Fibroblast of peridontal ligament (primary cell): ENCODE measurements at regions not wholly inside any gene's neighbourhood (a gene's known extent, or its start where the extent isn't known, plus 50 kb on each side); places are given as distances from the start of the nearest gene placed in this dataset.

Experiments
- DNase-seq: peaks from one replicate; pipeline ENCODE4 v3.0.0-alpha.2; 2010; ENCODE audit errors: extremely low read depth

DNA sequence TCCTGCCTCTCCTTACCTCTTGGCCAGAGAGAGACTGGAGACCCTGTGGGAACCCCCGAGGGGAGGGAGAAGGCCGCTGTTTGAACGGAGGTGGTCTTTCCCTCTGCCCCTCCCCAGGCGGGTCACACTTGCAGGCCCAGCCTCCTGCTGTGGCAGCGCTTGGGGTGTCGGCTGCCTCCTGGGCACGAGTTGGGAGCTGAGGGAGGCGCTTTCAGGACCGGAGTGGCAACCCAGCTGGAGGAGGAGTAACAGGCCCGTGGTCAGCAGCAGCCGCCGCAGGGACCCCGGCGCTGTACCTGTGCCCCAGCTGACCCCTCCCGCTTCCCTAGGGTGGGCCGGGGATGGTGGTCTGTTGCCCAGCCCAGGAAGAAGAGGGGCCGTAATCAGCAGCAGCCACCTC is 278.3 kb downstream of the SEC14L1 start:
- no peak for DNase-seq

DNA sequence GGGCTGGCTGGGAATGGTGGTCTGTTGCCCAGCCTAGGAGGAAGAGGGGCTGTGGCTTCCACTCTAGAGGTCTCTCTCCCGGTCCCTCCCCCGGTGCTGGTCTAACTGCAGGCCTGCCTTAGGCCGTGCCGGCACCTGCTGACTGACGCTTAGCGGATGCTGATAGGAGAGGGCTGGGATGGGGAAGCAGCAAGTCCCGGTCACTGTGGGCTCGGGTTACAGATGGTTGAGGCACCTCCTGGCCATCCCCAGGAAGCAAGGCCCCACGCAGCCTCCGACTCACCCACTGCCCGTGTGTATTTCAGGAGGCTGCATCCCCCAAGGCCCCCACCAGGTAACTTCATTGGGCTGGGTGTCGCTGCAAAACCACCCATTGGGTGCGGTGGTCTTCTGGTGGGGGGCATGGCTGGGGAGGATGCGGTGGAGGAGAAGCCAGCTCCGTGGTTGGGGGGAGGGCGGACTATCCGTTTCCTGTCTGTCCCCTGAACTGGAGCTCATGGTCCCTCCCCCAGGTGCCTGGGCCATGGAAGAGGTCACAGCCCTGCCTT is 278.9 kb downstream of the SEC14L1 start:
- DNase-seq = no peak

DNA sequence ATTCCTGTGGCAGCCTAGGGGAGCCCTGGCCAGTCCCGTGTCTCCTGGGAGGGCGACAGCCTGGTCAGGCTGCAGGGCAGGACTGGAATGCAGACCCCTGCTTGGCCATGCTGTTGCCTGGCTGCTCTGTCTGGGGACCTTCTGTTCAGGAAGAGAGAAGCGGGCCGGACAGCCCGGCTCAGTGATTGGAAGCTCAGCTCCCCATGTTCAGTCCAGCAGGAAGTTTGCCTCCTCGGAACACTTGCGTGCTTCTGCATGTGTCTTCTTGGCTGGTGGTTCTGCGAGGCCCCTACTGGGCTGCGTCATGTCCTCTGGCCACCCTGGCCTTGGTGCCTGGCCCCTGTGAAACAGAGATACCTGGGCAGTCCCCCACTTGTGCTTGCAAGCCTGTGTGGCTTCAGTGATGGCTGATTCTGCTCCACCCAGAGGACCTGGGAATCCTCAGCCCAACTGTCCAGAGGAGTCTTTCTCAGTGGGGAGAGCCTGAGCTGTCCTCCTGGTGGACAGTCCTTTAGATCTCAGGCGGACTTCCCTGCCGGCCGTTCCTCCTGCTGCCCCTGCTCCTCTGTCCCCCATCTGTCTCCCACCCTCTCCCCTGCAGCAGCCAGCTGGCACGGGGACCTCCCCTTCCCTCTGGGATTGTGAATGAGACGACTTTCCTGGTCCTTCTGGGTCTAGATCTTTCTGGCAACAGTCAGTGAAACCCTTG is 279.5 kb downstream of the SEC14L1 start:
- no peak for DNase-seq

DNA sequence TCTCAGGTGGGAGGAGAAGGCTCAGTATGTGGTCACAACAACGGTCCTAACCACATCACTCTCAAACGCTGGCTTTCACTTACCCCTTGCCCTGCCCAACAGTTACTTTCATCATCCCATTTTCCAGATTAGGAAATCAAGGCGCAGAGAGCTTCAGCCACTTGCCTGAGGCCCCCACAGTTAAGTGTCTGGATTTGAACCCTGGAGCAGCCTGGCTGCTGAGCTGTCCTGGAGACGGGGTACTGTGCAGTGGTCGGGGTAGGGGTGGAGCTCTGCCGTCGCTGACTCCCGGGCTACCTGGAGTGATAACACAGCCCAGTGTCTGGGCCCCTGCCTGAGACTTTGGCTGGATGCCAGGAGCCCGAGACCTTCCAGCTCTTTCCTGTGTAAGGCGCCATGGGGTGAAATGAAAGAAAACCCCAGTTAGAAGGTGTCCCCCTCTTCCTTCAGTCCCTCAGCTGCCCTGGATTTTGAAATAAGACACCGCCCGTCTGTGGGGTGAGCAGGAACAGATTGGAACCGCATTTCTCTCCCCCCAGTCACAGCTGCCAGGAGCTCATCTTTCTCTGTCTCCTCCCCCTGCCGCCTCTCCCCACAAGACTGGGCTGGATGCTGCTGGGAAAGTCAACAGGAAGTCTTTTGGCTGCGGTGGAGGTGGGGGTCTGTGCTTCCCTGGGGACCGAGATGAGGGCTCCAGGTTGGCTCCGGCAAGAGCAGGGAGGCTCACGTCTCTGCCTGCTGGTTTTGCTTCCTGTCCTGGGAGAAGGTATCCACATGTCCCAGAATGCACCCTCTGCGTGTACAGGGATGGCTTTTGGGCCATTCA is 280.2 kb downstream of the SEC14L1 start:
- DNase-seq = peak; percentile 75

DNA sequence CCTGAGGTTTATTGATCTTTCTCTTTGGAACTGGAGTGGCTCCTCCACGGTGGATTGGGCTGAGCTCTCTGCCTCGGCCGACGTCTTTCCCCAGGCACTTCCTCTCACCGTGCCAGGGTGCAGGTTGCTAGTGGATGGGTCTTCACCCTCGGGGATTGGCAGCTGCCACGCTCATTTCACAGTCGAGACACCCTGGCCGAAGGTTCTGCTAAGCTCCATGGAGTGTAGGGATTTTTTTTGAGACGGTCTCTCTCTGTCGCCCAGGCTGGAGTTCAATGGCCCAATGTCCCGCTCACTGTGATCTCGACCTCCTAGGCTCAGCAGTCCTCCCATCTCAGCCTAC is 280.8 kb downstream of the SEC14L1 start:
- no peak for DNase-seq

DNA sequence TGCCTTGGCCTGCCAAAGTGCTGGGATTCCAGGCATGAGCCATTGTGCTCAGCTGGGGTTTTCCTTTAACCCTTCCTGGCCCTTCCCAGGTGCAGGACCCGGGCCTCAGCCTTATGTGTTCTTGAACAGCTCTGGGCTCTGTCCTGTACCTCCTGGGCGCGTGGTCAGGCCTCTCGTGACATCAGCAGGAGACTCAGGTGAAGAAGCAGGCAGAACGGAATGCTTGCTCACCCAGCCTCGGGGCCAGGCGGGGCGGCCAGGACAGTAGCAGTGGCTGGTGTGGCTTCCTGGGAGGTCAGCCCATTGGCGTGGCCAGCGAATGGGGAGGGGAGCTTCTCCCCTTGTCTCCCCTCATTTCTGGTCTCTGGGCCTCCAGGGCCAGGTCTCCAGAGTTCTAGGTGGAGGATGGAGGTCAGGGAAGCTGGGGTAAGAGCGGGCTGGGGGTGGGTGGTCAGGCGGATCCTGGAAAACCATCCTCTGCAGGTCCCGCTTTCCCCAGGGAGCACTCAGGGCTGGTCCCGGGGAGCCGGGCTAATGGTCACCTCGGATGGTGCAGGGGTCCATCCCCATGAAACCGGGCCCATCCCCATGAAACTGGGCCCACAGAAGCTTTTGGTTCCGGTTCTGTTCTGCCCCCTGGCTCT is 281.5 kb downstream of the SEC14L1 start:
- no peak for DNase-seq

DNA sequence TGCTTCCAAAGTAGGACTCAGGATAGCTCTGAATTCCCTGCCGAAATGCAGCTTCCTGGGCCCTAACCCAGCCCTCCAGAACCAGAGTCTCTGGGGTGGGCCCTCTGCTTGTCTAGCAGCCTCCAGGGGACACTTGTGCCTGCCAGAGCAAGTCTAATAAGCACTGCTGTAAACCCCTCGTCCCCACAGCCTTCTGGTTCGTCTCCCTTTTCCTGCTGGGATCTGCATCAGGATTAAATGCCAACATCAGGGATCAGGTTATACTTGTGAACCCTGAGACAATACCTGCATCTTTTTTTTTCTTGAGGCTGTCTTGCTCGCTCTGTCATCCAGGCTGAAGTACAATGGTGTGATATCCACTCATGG is 282.0 kb downstream of the SEC14L1 start:
- no peak for DNase-seq

DNA sequence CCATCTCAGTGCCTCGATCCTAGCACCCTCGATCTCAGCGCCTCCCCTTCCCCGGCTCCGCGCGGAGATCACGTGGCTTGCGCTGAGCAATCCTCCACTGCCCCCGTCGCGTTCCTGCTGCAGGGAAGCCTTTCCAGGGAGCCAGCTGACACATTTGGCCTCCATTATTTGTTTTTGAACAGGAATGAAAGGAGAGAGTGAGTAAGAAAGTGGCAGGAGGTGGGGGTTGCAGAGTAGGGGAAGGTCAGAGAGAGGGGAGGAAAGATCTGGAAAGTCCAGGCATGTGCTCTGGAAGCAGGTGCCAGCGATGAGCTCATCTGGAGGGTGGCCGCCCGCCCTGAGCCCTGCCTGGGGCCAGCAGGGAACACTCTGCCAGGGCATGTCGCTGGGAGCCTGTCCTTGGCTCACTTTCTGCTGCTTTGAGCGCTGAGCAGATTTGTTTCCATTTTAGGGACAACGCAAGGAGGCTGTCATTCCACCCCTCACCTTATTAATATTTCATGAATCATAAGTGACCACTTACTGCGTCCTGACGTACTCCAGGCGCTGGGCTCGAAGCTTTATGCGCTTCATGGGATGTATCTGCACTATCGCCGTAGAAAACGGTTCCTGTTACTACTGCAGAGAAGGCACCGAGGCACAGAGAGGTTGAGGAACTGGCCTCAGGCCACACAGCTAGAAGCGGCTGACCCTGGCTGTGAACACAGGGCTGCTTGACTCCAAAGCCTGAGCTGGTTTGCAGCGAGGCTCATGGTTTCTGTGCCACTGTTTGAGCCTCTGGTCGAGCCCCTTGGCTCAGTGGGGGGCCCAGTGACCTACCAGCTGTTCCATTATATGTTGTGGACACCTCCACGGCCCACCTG is 283.1 kb downstream of the SEC14L1 start:
- DNase-seq = peak; percentile 89

DNA sequence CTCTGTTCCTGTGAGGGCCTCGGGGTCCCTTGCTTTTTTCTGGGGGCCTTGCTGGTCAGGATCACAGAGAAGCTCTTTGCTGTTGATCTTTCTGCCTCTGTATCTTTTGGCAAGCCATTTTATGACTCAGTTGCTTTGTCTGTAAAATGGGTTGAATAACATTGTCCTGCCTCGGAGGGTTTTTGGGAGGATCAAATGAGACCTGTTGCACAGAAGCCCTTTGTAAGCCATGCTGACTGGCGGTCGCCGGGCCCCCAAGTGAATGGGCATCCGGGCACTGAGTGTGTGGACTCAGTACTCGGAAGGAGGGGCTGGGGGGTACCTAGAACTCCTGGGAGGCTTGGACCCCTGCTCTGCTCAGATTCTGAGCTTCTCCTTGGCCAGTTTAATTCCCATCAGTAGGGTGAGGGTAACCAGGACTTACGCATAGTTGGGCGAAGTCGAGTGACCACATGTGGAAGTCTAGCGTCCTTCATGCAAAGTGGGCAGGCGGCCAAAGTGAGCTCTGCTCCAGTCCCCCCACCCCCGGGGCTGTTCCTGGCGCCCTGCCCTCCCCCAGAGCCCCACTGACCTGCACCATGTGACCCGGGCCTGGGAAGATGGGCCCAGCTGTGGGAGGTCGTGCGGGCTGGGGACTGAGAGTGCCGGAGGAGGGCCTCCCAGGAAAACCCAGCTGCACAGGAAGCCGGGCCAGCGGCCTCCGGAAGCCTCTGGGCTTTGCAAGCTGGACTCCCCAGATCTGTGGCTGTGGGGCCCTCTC is 284.0 kb downstream of the SEC14L1 start:
- DNase-seq = peak; percentile 90

DNA sequence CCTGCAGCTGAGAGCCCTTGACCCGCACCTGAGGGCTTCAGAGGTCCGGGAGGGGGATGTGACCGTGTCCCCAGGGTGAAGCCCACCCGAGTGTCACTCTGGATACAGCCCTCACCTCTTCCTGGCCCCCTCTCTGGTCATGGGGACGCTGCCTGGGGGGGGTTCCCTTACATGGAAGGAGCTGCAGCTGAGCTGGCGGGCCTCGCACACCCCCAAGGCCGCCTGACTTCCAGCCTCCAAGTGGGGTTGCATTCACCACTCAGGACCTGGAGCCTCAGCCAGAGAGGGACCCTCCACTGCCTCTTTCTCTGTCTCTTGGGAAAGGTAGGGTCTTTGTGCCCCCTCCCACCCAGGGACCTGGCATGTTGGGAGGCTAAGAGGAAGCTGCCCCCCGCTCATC is 284.6 kb downstream of the SEC14L1 start:
- DNase-seq = no peak

DNA sequence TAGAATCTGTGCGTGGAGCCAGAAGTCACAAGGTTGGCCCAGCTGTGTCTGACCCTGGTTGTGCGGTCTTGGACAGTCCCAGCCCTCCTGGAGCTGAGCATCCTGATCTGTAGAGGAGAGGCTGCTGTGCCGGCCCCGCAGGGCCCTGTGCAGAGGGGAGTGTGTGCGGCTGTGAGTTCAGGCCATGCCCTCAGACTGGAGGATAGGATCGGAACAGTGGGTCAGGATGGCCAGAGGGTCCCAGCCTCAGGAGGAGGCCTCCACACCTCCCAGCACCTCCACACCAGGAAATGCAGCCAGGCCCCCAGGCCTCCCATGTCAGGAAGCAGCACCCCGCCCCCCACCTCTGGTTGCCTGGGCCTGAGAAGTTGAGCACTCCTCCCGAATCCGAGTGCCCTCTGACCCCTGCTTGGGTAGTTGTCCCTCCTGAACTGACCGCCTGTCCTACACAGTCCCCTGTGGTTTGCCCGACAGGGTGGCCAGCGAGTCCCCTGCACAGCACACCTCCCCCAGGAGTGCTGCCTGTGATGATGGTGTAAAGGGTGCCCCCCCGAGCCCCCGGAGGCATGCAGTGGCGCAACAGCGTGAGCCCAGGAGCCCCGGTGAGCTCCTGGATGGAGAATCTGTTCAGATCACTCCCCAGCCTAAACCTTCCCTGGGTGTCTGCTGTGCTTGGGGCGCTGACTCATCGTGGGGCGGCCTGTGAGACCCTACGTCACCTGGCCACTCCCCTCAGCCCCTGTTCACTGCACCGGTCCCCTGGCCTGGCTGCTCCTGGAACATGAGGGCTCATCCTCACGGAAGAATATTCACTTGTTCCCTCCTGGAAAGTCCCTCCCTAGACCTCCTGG is 285.2 kb downstream of the SEC14L1 start:
- DNase-seq = no peak

DNA sequence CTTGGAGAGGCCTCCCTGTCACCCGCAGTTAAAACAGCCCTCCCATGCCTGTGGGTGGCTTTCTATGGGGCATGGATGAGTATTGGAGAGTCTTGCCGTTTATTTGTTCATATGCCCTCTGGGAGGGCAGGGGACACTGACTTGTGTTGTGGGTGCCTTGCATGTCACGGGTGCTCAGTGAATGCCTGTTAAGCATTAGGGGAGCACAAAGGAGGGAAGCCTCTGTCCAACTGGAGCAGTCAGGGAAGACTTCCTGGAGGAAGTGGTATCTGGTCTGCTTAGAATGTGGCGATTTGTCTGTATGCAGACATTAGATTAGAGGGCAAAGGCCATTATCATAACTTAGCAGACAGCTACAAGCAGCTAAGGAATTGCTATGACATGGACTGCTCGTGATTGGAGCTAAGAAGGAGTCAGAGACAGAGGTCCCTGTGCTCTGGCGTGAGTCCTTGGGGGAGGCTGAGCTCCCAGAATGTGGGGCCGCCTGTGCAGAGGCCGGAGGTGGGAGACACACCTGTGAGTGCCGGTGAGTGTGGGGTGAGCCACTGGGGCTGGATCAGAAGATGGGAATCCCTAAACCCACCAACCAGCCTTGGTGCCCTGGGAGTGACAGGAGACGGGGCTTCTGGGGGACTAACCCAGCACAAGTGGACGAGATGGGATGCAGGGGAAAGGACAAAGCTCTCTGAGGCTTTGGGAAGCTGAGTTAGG is 286.1 kb downstream of the SEC14L1 start:
- no peak for DNase-seq

DNA sequence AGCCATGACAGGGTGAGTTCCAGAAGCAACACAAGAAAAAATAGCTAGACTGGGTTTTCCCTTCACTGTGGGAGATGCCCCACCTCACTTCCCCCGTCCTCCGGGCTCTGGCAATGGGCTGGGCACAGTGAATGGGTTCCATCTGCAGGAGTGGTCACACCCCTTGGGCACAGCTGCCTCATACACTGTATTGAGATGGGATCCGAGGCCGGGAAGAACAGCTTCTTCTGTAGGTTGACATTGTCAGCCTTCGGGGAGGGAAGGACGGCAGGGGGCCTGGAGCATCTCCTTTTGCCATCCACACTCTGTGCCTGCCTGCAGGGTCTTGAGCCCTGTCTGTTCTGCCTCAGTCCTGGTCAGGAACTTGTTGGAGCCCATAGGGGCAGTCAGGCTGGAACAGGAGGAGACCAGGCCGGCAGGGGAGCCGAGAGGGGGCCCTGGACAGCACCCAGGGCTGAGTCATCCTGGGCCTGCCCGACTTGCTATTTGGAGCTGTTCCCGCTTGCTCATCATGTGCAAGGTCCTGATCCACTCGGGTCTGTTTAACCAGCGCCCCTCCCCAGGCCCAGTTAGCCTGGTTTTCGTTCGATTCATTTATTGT is 286.7 kb downstream of the SEC14L1 start:
- DNase-seq = peak; percentile 83

DNA sequence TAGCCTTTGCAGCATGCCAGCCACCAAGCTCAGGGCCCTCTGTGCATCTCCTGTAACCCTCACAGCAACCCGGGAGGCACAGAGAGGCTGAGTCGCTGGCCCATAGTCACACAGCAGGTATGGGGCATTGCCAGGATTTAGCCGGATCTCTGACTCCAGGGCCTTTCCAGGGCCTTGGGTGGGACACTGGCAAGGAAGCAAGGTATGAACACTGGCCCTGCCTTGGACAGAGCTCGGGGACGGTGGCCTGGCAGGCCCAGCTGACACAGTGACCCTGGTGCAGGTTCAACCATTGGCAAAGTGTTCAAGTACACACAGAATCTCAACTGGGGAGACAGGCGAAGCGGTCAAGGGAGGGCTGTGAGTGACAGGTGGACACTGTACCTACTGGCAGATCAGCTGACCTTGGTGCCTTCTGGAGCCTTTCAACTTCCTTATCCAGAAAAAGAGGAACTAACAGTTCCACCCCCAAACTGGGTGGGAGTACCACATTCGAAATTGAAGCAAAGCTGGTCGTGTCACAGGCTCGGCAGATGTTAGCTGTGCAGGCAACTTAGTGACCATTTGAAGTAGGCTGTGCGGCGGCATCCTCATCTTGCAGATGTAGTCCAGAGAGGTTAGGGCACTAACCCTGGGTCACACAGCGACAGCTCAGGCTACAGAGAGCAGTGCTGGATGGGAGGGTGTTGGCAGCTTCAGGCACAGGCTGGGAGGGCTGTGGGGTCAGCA is 287.4 kb downstream of the SEC14L1 start:
- no peak for DNase-seq

DNA sequence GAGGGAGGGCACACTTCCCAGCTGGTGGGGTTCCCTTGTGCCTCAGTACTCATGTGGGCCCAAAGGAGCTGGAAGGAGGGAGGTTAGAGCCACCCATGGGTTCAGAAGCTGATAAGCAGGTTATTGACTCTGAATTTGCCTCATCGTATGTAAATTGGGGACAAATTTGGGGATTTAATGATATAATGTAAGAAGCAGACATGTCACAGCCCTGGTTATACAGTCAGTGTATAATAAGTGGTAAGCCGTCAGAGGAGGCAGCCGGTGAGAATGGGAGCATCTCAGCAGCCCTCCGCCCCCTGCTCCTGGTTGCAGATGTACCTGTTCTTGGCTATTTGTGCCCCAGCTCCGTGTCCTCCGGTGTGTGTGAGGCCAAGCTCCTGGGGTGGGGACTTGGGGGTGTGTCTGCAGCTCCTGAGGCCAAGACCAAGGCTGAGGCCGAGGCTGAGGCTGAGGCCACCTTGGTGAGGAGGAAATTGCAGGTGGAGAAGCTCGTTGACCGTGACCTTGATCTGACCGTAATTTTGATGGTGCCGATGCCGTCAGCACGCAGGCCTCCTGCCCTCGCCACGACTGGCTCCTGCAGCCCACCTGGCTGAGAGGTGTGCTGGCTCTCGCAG is 288.1 kb downstream of the SEC14L1 start:
- DNase-seq = no peak

DNA sequence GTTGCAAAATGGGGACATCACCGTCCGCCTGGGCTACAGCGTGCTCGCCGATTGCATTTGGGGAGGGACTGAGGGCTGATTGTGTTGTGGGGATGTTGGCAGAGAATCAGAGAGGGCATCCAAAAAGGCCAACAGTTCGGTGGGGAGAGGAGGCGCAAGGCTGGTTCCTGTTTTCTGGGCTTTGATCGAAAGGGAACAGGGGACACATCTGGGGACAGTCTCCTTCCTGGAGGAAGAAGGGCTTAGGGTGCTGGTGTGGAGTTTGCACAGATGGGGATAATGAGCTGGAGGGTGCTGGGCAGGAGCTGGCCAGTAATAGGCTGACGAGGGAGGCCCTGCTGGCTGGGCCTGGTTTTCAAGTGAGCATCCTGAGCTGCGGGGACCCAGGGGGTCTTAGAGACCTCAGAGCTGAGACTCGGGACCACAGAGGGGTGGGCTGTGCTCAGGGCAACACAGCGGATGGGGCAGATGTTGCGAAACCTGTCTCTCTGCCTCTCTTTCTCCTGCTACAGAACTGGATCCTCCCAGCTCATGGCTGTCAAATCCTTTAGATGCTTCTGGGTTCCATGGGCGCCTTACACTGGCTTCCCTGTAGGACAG is 288.7 kb downstream of the SEC14L1 start:
- DNase-seq = no peak

DNA sequence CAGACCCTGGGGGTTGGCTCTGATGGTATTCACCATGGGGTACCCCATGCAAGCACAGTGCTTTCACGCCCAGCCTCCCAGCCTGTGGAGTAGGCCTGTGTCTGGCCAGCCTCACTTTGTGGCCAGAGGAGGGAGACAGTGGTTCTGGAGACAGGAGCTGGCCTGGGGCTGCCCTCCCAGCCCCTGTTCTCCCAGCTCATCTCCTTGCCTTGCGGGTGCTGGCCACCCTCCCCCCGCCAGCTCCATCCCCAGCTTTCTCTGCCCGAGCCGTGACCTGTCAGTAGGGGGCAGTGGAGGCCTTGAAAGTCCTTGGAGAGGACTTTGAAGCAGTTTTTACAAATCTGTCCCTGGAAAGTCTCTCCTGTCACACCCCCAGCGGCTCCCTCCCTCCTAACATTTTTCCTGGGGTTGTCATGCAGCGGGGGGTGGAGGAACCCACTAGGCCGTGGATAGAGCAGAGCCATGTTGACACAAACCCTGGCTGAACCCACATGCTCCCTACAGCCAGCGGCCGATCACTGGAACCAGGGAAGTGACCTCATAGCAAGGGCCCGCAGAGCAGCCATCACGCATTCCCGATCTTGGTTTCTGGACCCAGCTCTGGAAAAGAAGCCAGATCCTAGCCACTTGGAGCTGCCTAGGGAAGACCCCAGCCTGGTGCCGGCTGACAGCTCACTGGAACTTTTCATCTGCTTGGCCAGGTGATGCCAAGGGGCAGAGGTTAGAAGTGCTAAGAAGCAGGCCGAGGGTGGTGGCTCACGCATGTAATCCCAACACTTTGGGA is 289.4 kb downstream of the SEC14L1 start:
- peak; percentile 98 for DNase-seq
